ENCODE measurements at regions not wholly inside any gene's neighbourhood (a gene's known extent, or its start where the extent isn't known, plus 50 kb on each side); places are given as distances from the start of the nearest gene placed in this dataset.
A peak's percentile ranks its signal among the peaks of the same experiment; 100 is the strongest.
"Not testable (repeated sequence)": the region's sequence is repeated elsewhere in the genome, so short reads cannot be mapped to it uniquely, and the experiment has no call there.

DNA sequence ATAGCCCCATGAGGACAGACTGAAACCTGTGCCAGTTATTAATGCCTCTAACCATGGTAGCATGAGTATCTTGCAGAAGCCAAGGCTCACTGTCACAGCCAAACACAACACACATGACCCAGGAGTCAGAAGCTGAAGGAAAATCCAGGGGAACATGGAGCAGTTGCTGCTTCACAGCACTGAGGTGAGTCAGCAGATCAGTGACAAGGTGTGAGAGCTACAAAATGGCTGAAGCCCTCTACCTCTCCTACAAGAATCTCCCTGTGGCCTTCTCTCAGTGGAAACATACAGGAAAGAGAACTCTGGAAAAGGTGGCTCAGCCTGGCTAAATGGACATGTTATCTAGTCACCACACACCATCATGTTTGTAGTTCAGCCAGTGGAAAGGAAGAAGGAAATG lies 93.5 kb downstream of the NAB1 start:
- no peak for DNase-seq (ENCODE audit: low read depth in 2 of 2)

DNA sequence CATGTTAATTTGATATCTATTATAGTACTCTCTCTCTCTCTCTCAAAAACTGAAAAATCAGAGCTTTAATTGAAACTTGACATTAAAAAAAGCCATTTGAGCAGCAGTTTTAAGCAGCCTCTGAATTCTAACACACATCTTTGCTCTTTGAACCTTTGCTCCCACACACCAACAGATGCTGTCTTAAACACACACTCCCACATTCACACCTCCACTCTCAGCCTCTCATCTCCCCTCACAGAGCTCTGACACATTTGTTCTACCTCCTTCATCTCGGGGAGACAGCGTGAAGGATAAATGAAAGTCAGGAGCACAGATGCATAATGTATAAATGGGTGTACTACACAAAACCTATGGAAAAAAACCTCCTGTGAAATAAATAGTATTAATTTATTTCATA lies 95.2 kb downstream of the NAB1 start:
- no peak for DNase-seq (ENCODE audit: low read depth in 2 of 2)

DNA sequence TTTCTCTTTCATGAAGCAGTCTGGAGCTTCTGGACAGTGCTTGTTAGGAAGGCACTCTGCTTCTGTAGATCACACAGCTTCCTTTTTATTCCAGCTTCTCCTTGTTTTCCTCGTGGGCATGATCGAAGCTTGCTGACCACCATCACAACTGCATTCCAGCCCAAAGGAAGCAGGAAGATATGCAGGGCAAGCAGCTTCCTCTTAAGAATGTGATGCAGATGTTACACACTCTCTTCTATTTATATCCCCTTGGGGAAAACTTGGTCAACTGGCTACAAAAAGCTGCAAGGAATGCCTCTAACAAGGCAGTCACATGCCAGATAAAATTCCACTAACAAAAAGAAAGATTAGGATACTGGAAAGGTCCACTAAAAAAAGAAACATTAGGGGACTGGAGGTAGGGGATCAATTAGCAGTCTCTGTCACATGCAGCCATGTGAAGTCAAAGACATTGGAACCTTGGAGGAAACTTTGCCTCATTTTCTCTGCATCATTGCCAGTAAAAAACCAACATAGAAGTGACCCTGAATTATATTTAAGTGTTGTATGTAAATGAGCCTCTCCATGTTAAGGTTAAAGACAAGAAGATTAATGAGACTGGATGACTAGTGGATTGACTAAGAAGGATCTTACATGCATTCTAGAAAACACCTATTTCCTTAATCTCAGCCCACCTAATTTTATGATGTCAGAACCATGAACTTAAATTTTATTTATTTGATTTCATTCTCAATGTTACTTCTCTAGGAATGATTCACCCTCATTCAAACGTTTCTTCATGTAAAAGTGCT lies 98.3 kb downstream of the NAB1 start:
- DNase-seq (ENCODE audit: low read depth in 2 of 2) = no peak

DNA sequence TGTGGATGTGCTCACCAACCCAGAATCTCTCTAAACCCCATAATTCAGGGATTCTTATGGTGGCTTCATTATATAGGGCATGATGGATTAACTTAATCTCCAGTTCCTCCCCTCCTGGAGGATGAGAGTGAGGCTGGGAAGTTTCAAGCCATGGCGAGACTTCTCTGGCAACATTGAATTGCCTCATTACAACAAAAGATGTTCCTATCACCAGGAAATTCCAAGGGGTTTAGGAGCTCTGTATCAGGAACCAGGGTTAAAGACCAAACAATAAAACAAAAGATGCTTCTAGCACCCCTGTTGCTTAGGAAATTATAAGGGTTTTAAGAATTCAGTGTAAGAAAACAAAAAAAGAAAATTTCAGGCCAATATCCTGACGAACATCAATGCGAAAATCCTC lies 100.1 kb downstream of the NAB1 start:
- DNase-seq (ENCODE audit: low read depth in 2 of 2) = no peak

DNA sequence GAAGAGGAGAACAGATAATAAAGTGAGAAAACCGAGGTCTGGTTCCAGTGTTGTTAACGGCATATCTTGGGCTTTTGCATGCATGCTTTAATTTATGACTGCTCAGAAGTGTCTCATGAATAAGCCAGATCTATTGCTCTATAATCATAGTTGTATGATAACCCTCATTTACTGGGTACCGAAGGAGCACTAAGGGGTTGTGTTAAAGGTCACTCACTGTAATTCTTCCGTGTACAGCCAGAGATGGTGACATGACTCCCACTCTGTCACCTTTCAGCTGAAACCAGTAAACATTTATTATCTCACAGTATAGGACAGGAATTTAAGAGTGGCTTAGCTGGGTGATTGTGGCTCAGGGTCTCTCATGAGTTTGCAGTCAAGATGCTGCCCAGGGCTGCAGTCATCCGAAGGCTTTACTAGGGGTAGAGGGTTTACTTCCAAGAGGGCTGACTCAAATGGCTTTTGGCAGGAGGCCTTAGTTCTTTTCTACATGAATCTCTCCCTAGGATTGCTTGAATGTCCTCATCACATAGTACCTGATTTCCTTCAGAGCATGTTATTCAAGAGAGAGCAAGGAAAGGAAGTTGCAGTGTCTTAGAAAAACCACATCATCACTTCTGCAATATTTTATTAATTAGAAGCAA lies 107.0 kb downstream of the NAB1 start:
- DNase-seq (ENCODE audit: low read depth in 2 of 2) = no peak

DNA sequence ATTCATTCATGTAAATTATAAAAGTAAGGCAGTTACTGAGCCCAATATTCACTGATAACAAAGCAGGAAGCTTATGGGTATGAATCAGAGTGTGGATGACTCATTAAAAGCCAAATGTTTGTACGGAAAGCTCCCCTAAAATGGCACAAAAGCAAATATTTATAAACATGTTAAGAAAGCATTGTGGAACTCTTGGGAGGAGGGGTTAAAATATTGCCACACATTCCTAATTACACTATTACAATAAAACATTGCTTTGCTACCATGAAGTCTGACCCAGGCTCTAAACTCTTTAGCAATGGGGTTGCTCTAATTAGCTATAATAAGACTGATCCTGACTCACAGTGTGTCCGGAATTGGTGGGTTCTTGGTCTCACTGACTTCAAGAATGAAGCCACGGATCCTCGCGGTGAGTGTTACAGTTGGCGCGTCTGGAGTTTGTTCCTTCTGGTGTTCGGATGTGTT lies 110.9 kb downstream of the NAB1 start:
- no peak for DNase-seq (ENCODE audit: low read depth in 2 of 2)

DNA sequence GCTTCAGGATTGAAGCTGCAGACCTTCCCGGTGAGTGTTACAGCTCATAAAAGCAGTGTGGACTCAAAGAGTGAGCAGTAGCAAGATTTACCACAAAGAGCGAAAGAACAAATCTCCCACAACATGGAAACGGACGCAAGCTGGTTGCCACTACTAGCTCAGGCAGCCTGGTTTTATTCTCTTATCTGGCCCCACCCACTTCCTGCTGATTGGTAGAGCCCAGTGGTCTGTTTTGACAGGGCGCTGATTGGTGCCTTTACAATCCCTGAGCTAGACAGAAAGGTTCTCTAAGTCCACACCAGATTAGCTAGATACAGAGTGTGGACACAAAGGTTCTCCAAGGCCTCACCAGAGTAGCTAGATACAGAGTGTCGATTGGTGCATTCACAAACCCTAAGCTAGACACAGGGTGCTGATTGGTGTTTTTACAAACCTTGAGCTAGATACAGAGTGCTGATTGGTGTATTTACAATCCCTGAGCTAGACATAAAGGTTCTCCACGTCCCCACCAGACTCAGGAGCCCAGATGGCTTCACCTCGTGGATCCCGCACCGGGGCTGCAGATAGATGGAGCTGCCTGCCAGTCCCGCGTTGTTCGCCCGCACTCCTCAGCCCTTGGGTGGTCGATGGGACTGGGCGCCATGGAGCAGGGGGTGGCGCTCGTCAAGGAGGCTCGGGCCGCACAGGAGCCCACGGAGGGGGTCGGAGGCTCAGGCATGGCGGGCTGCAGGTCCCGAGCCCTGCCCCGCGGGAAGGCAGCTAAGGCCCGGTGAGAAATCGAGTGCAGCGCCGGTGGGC lies 111.7 kb downstream of the NAB1 start:
- not testable (repeated sequence) for DNase-seq (ENCODE audit: low read depth in 2 of 2)

DNA sequence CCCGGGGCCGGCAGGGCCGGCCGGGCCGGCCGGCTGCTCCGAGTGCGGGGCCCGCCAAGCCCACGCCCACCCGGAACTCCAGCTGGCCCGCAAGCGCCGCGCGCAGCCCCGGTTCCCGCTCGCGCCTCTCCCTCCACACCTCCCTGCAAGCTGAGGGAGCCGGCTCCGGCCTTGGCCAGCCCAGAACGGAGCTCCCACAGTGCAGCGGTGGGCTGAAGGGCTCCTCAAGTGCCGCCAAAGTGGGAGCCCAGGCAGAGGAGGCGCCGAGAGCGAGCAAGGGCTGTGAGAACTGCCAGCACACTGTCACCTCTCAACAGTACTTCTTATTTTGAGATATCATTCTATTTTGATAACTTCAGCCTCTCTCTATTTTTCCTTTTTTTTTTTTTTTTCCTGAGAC lies 112.3 kb downstream of the NAB1 start:
- not testable (repeated sequence) for DNase-seq (ENCODE audit: low read depth in 2 of 2)

DNA sequence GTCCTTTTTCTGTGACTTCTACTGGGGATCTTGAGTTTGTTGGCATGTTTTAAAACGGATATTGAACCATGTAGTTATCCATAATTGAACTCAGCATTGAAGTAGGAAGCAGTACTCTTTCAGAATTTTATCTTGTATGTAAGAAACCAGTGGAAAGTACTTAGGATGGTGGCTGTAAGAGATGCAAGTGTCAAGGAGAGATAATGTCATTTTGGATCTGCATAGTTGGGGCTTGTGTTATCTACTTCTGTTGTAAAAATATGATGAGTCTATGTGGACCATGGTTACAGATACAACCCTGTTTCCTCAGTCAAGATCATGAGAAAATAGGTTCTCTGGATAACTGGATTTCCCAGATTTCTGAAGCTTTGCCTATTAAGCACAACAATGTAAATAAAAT lies 113.7 kb downstream of the NAB1 start:
- DNase-seq (ENCODE audit: low read depth in 2 of 2) = no peak

DNA sequence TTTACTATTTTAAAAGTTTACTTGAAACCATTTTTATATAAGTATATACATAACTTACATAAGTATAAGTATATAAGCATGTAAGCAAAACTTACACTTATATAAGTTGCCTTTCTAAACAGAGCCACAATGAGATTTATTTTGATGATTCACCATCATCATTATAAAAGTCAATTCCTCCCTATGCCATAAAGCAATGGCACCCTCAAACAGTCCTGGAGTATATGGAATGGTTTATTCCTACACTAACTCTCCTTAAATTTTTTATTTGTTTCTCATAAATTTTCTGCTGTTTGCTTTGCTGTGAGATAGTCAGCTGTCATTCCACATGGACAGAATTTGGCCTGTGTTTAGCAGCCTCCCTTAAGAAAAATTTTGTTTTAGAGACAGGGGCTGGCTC lies 114.2 kb downstream of the NAB1 start:
- DNase-seq (ENCODE audit: low read depth in 2 of 2) = no peak

DNA sequence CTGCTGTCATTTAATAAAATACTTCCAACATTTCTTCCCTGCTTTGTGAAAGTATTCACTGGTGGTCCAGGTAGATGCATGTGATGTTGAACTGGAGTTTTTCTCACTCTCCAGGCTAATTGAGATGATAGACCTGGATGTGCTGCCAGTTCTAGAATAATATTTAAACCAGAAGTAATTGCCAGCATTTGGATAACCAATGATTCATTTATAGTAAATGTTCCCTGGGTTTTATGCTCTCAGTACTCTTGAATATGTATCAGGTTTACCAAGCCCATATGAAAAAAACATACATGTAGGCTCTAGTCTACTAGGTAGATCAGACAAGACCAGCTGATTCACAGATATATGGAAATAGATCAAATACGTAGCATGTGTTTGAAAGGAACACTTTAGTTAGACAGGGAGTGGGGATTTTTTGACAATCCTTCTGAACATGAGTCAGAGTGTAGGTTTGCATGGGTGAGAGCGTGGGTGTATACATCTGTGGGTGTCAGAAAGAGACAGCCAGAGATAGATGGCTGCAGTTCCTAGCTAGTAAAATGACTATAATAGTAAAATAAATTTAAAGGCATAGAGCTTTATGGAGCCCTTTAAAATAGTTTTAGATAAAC lies 115.1 kb downstream of the NAB1 start:
- peak in 1 of 2 donors; percentile 10 for DNase-seq (ENCODE audit: low read depth in 2 of 2)

DNA sequence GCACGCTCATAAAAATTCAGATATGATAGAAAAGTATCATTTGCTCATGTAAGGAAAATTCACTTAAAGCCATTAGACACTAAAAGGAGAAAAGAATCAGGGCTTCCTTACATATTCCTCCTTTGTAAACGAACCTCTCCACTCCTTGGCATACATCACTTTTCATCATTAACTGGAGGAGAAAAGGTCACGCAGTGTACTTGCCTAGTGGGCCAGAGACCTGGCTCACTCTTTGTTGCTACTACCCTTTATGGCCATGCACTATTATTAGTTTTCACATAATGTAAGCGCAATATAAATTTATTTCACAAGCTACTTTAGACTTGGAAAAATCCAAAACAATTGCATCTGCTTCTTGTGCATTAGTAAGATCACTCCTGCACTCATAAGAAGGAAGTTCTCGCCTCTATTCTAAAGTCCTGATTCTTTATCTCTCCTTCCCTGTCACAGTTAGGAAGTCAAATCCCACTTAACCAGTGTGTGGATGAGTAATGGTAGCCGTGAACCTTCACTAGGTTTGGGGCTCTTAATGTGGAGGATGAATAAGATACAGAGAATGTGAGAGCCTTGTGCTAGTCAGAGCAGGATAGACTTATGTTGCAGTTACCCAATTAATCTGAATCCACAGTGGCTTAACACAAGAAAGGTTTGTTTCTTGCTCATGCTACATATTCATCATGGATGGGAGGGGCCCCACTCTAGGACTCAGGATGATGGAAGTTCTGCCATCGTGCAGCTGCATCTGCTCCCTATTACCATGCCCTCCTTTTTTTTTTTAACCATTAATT lies 115.0 kb upstream of the GLS start:
- no peak for DNase-seq (ENCODE audit: low read depth in 2 of 2)

DNA sequence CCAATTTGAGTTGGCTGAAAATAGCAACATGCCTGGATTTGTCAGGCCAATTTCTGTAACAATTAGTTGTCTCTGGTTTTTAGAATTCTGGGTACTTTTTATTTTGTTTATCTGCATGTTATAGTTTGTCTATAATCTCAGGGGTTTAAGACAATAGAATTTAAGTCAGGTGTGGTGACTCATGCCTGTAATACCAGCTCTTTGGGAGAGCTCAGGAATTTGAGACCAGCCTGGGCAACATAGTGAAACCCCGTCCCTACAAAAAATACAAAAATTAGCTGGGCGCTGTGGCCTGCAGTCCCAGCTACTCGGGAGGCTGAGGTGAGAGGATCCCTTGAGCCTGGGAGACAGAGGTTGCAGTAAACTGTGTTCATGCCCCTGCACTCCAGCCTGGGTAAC lies 114.4 kb upstream of the GLS start:
- DNase-seq (ENCODE audit: low read depth in 2 of 2) = no peak

DNA sequence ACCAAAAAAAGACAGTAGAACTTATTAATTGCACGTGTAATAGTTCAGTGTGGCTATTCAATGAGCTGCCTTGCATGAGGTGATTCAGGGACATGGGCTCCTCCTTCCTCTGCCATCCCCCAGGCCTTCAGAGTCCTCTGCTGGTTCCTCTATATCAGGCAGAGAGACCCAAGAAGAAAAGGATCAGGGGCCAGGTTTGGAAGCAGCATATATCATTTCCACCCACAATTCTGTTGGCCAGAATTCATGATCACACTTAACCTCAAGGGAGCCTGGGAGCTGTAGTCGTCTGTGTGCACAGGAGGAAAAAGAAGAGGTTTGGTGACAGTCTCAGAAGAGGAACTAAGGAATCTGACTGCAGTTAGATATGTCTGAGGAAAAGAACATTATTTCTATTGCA lies 114.0 kb upstream of the GLS start:
- no peak for DNase-seq (ENCODE audit: low read depth in 2 of 2)

DNA sequence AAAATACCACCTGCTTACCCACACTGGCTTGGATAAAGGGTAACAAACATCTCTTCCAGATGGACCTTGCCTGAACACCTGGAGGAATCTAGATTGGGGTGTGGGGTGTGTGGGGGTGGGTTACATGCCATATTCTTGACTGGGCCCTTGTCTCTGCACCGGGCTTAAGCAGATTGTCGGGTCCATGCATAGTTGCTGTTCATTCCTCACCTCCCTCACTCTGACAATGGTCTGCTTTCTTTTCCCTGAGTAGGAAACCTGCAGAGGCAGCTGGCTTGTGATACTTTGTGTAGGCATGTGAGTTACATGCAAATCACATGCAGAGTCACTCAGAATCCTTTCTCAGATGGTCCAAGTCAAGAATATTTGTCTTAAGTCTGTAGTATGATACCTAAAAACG lies 112.8 kb upstream of the GLS start:
- no peak for DNase-seq (ENCODE audit: low read depth in 2 of 2)

DNA sequence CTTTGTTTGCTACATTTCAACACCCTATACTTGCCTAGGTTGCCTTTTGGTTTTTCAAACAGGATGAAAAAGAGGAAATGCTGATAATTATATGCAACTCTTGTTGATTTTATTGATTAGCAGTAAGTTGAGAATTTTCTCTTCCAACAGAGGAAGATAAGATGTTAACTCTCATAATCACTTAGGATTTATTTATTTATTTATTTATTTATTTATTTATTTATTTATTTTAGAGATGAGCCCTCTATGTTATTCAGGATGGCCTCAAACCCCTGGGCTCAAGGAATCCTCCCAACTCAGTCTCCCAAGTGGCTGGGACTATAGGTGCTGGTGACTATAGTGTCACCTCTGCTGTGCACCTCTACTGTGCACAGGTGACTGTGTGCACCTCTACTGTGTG lies 111.4 kb upstream of the GLS start:
- DNase-seq (ENCODE audit: low read depth in 2 of 2) = no peak

DNA sequence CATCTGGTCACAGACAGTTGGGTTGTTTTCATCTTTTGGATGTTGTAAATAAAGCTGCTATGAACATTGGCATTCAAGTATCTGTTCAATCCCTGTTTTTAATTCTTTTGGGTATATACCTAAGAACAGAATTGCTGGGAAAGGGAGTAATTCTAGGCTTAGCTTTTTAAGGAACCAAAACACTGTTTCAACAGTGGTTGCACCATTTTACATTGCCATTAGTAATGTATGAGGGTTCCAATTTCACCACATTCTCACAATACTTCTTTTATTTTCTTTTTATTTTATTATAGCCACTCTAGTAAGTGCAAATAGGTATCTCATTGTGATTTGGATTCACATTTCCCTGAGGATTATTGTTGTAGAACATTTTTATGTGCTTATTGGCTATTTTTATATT lies 108.9 kb upstream of the GLS start:
- DNase-seq (ENCODE audit: low read depth in 2 of 2) = no peak

DNA sequence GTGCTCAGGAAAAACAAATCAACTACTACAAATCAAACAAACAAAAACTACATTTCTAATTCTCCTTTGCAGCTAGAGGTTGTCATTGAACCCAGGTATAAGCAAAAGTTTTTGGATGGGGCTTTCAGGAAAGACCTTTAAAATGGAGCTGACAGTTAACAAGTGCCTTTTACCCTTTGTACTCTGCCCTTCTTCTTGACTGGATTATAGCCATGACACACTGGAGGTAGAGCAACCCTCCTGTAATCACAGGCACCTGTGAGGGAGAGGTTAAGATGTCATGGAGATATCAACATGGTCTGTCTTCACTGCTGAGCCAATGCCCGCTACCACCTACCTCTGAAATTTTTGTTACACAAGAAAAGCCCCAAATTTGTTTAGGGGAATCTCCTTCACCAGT lies 100.0 kb upstream of the GLS start:
- no peak for DNase-seq (ENCODE audit: low read depth in 2 of 2)

DNA sequence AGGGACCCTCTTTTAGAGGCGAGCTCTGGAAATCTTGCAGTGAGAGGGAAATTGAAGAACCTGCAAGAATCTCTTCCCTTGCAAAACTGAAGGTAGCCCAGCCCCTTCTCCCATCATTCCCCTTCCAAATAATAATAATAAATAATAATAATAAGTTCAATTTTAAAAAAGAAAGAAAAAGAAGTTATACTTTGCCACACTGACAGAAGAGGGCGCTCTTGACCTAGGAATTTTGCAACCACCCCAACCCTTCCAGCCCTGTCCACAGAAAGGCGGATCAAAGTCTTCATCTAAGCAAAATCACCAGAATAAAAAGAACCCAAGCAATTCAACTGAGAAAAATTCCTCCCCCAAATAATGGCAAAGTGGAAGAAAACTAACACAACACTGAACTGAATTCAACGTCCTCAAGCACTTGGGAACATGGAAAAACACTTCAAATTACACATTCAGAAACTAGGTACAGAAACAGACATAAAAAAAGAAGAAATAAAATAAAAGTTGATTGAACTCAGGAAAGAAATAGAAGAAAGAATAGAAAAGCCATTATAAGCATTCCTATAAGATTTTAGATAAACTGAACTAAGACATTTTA lies 98.9 kb upstream of the GLS start:
- peak; percentile 8 to 22 for DNase-seq (ENCODE audit: low read depth in 2 of 2)

DNA sequence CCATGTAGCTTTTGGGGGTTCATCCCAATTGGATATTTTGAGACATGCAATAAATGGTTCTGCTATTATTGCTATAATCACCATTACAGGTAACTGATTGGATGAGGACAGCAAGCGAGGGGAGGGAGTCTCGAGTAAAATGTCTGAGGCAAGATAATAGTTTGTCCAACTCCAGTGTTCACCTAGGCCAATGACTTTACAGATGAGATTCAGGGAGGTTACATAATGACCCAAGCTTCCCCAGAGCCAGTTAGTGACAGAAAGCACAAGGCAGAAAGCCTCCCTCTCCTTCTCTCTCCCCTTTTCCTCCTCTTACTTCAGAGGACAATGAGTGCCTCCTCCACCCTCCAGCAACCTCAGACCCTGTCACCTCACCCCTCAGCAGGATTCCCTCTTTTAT lies 98.4 kb upstream of the GLS start:
- no peak for DNase-seq (ENCODE audit: low read depth in 2 of 2)

Measured in stimulated activated CD4-positive, alpha-beta T cell treated with anti-CD3 and anti-CD28 coated beads, Interleukin-1b, Interleukin-23, amount 100 ng/mL, for 1 hour (primary cell).